Mesenchymal stem cell (in vitro differentiated cells and primary cell): ENCODE measurements at regions not wholly inside any gene's neighbourhood (a gene's known extent, or its start where the extent isn't known, plus 50 kb on each side); places are given as distances from the start of the nearest gene placed in this dataset.

Source experiments
- DNase-seq: peaks from one replicate; pipeline ENCODE4 v3.0.0-alpha.2; 2013
- H2AFZ ChIP-seq: one replicate; pipeline ENCODE4 v1.6.1; 2013; ENCODE audit warnings: low read depth, mild to moderate bottlenecking, control low read depth, inconsistent platforms, low read length, moderate library complexity
- H2AK5ac ChIP-seq: 2 replicates; pipeline ENCODE4 v1.6.1; 2013; ENCODE audit warnings: low read length, moderate library complexity, mild to moderate bottlenecking, inconsistent platforms; ENCODE audit not compliant: severe bottlenecking
- H2BK120ac ChIP-seq: one replicate; pipeline ENCODE4 v1.6.1; 2013; ENCODE audit warnings: low read depth, mild to moderate bottlenecking, inconsistent platforms, low read length, moderate library complexity
- H2BK12ac ChIP-seq, 2 experiments: one replicate each; pipeline ENCODE4 v1.6.1; 2013; ENCODE audit warnings: inconsistent platforms in 2 of 2, low read length in 2 of 2, mild to moderate bottlenecking in 2 of 2, moderate library complexity in 2 of 2, control low read depth in 1 of 2
- H2BK15ac ChIP-seq: one replicate; pipeline ENCODE4 v1.6.1; 2013; ENCODE audit warnings: mild to moderate bottlenecking, low read depth, inconsistent platforms; ENCODE audit not compliant: poor library complexity, severe bottlenecking
- H2BK5ac ChIP-seq: 2 replicates; pipeline ENCODE4 v1.6.1; 2013; ENCODE audit warnings: low read depth, mild to moderate bottlenecking, low read length, control low read depth, inconsistent platforms; ENCODE audit not compliant: poor library complexity, severe bottlenecking
- H3K14ac ChIP-seq, 2 experiments: one replicate each; pipeline ENCODE4 v1.6.1; 2013; ENCODE audit warnings: inconsistent platforms in 2 of 2, low read length in 2 of 2, control low read depth in 1 of 2, mild to moderate bottlenecking in 1 of 2, moderate library complexity in 1 of 2
- H3K18ac ChIP-seq, 2 experiments: one replicate each; pipeline ENCODE4 v1.6.1; 2013; ENCODE audit warnings: inconsistent platforms in 2 of 2, low read length in 2 of 2, control low read depth in 1 of 2, low read depth in 1 of 2, mild to moderate bottlenecking in 1 of 2
- H3K23ac ChIP-seq, 2 experiments: one replicate each; pipeline ENCODE4 v1.6.1; 2013; ENCODE audit warnings: inconsistent platforms in 2 of 2, low read length in 2 of 2, mild to moderate bottlenecking in 2 of 2, moderate library complexity in 2 of 2, control low read depth in 1 of 2
- H3K27ac ChIP-seq: 2 replicates; pipeline ENCODE4 v1.5.1; 2013; ENCODE audit warnings: mild to moderate bottlenecking, moderate library complexity, low read length, control low read depth, inconsistent platforms; ENCODE audit not compliant: poor library complexity, severe bottlenecking
- H3K27me3 ChIP-seq, 2 experiments: 2 replicates each; pipeline versions ENCODE4 v1.6.1 to v1.7.0; 2013; ENCODE audit warnings: low read length in 2 of 2, mild to moderate bottlenecking in 2 of 2, moderate library complexity in 2 of 2, control low read depth in 1 of 2, inconsistent platforms in 1 of 2; ENCODE audit not compliant: control insufficient read depth in 1 of 2, insufficient read depth in 1 of 2
- H3K36me3 ChIP-seq, 2 experiments: 2 replicates each; pipeline versions ENCODE4 v1.6.1 to v1.7.0; 2013; ENCODE audit warnings: low read length in 2 of 2, control low read depth in 1 of 2, inconsistent platforms in 1 of 2, low read depth in 1 of 2, mild to moderate bottlenecking in 1 of 2; ENCODE audit not compliant: insufficient read depth in 2 of 2, control insufficient read depth in 1 of 2
- H3K4ac ChIP-seq, 2 experiments: one replicate each; pipeline ENCODE4 v1.6.1; 2013; ENCODE audit warnings: inconsistent platforms in 2 of 2, low read length in 2 of 2, mild to moderate bottlenecking in 2 of 2, moderate library complexity in 2 of 2, control low read depth in 1 of 2, low read depth in 1 of 2
- H3K4me1 ChIP-seq: 2 replicates; pipeline ENCODE4 v1.6.1; 2013; ENCODE audit warnings: low read depth, low read length, control low read depth; ENCODE audit not compliant: control insufficient read depth, insufficient read depth
- H3K4me2 ChIP-seq: 2 replicates; pipeline ENCODE4 v1.6.1; 2013; ENCODE audit warnings: low read length, mild to moderate bottlenecking, inconsistent platforms; ENCODE audit not compliant: poor library complexity, severe bottlenecking
- H3K4me3 ChIP-seq, 2 experiments: 2 replicates each; pipeline versions ENCODE4 v1.5.1 to v1.7.0; 2013; ENCODE audit warnings: low read length in 2 of 2, mild to moderate bottlenecking in 2 of 2, control low read depth in 1 of 2, low read depth in 1 of 2; ENCODE audit not compliant: insufficient read depth in 1 of 2
- H3K79me1 ChIP-seq: replicated peaks from 2 replicates; pipeline ENCODE4 v1.6.1; 2013; ENCODE audit warnings: mild to moderate bottlenecking, control low read depth, low read length, inconsistent platforms; ENCODE audit not compliant: poor library complexity, severe bottlenecking
- H3K9ac ChIP-seq: 2 replicates; pipeline ENCODE4 v1.7.0; 2013; ENCODE audit warnings: mild to moderate bottlenecking, low read length, moderate library complexity
- H3K9me3 ChIP-seq: 2 replicates; pipeline ENCODE4 v1.7.0; 2013; ENCODE audit warnings: mild to moderate bottlenecking, low read length; ENCODE audit not compliant: control insufficient read depth
- H4K8ac ChIP-seq: one replicate; pipeline ENCODE4 v1.6.1; 2013; ENCODE audit warnings: inconsistent platforms, mild to moderate bottlenecking, low read length, moderate library complexity
- H4K91ac ChIP-seq: one replicate; pipeline ENCODE4 v1.6.1; 2013; ENCODE audit warnings: mild to moderate bottlenecking, low read length, inconsistent platforms
- WGBS: methylation state at CpG from one replicate; pipeline ENCODE4 v1.1.7; 2013; ENCODE audit warnings: mixed read lengths; 5-methylcytosine and 5-hydroxymethylcytosine counted together

GRCh38 chr4:162610116-162610515, 446.3 kb upstream of the FSTL5 start:
- no peak overlapping the region for H3K4ac ChIP-seq
- no peak overlapping the region for H3K23ac ChIP-seq
- no peak for DNase-seq
- no peak overlapping the region for H2BK12ac ChIP-seq
- no peaks in the 10 kb centered on the region for H3K36me3 ChIP-seq
- no peak overlapping the region for H4K91ac ChIP-seq
- H3K14ac ChIP-seq: no peak overlapping the region
- H2BK120ac ChIP-seq: no peak overlapping the region
- no peak overlapping the region for H2AFZ ChIP-seq
- no peaks in the 10 kb centered on the region for H3K27me3 ChIP-seq
- H2BK15ac ChIP-seq: no peak overlapping the region
- H3K4me3 ChIP-seq: no peak overlapping the region
- no peak overlapping the region for H2BK5ac ChIP-seq
- H3K4me2 ChIP-seq: no peak overlapping the region
- no peak overlapping the region for H2AK5ac ChIP-seq
- H3K79me1 ChIP-seq: no peaks in the 10 kb centered on the region
- no peak overlapping the region for H3K9ac ChIP-seq
- H4K8ac ChIP-seq: no peak overlapping the region
- H3K4me1 ChIP-seq: no peaks in the 10 kb centered on the region
- peaks cover 3% of the 10 kb centered on the region for H3K9me3 ChIP-seq
- no peak overlapping the region for H3K18ac ChIP-seq
- H3K27ac ChIP-seq: no peak overlapping the region

DNA sequence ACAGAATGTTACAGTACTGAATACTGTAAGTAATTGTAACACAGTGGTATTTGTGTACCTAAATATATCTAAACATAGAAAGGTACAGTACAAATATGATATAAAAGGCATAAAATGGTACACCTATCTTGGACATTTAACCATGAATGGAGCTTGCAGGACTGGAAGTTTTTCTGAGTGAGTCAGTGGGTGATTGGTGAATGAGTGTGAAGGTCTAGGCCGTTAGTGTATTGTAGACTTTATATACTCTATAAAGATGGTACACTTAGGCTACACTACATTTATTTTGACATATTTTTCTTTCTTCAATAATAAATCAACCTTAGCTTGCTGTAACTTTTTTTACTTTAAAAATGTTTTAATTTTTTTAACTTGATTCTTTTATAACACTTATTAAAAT, 422.5 kb upstream of the FSTL5 start:
- Histone ChIP-seq H3K14ac (no peak overlapping the region), H2AK5ac (no peak overlapping the region), H3K4me3 (no peak overlapping the region), H3K9me3 (no peaks in the 10 kb centered on the region), H2BK5ac (no peak overlapping the region), H2BK120ac (no peak overlapping the region), H2AFZ (no peak overlapping the region), H3K4me1 (no peaks in the 10 kb centered on the region), H2BK12ac (no peak overlapping the region), H3K36me3 (no peaks in the 10 kb centered on the region), H3K27me3 (no peaks in the 10 kb centered on the region), H3K23ac (no peak overlapping the region), H3K9ac (no peak overlapping the region), H4K91ac (no peak overlapping the region), H3K4me2 (no peak overlapping the region), H3K4ac (no peak overlapping the region), H2BK15ac (no peak overlapping the region), H4K8ac (no peak overlapping the region), H3K18ac (no peak overlapping the region), H3K79me1 (no peaks in the 10 kb centered on the region), H3K27ac (no peak overlapping the region)
- WGBS: no CpG with 5 or more reads among the region's 1 CpG
- no peak for DNase-seq

DNA sequence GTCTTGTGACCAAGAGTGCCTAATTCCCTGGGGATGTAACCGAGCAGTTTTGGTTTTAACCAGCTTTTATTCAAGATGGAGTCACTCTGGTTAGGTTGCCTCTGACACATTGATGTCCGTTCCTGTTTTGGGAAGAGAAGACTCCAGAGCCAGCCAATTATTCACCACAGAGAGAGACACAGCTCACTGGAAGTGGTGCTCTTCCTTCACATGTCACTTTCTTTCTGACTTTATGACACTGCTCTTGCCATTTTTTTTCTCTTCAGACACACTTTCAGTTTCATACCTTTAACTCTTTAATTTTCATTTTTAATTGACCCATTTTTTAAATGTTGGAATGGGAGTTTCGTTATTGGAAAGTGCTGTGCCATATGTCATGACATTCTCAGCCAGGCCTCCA, 418.4 kb upstream of the FSTL5 start:
- Histone ChIP-seq H3K18ac (no peak overlapping the region), H2BK120ac (no peak overlapping the region), H4K91ac (no peak overlapping the region), H2BK12ac (no peak overlapping the region), H3K4ac (no peak overlapping the region), H3K9ac (no peak overlapping the region), H3K9me3 (no peaks in the 10 kb centered on the region), H2AFZ (no peak overlapping the region), H3K23ac (no peak overlapping the region), H3K4me3 (no peak overlapping the region), H2BK15ac (no peak overlapping the region), H3K27ac (no peak overlapping the region), H3K79me1 (no peaks in the 10 kb centered on the region), H2AK5ac (no peak overlapping the region), H3K14ac (no peak overlapping the region), H3K36me3 (no peaks in the 10 kb centered on the region), H3K4me1 (no peaks in the 10 kb centered on the region), H2BK5ac (no peak overlapping the region), H4K8ac (no peak overlapping the region), H3K27me3 (no peaks in the 10 kb centered on the region), H3K4me2 (no peak overlapping the region)
- WGBS: 50% methylated on average over 2 of the region's 3 CpGs
- no peak for DNase-seq

DNA sequence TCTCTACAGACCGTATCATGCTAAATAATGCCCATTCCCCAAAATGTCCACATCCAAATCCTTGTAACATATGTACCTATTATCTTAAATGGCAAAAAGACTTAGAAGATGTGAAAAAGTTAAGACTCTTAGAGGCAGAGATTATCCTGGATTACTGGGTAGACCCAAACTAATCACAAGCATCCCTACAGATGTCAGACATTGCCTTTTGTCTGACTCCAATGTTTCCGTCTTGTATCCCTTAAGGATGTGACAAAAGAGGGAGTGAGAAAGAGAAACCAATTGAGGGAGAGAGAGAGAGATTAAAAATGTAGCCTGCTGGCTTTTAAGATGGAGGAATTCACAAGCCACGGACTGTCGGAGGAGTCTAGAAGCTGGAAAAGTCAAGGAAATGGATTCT, 401.9 kb upstream of the FSTL5 start:
- whole genome bisulfite sequencing: 67% methylated on average over 3 of the region's 4 CpGs
- Histone ChIP-seq H4K91ac (no peak overlapping the region), H2BK12ac (no peak overlapping the region), H4K8ac (no peak overlapping the region), H3K23ac (no peak overlapping the region), H2AFZ (no peak overlapping the region), H3K4me3 (no peak overlapping the region), H3K18ac (no peak overlapping the region), H3K79me1 (no peaks in the 10 kb centered on the region), H3K4me1 (no peaks in the 10 kb centered on the region), H2AK5ac (no peak overlapping the region), H3K4ac (no peak overlapping the region), H3K4me2 (no peak overlapping the region), H2BK120ac (no peak overlapping the region), H3K14ac (no peak overlapping the region), H3K27me3 (no peaks in the 10 kb centered on the region), H2BK15ac (no peak overlapping the region), H3K9me3 (no peaks in the 10 kb centered on the region), H2BK5ac (no peak overlapping the region), H3K36me3 (no peaks in the 10 kb centered on the region), H3K27ac (no peak overlapping the region), H3K9ac (no peak overlapping the region)
- DNase-seq: no peak
